Panc1 (cell line): ENCODE measurements at regions not wholly inside any gene's neighbourhood (a gene's known extent, or its start where the extent isn't known, plus 50 kb on each side); places are given as distances from the start of the nearest gene placed in this dataset.

ENCODE experiments used
- CTCF ChIP-seq: fragments of 450-650 bp; IDR thresholded peaks from 2 replicates; pipeline ENCODE4 v1.5.1; 2017; ENCODE audit warnings: mild to moderate bottlenecking
- POLR2AphosphoS5 ChIP-seq: IDR thresholded peaks from 2 replicates; pipeline ENCODE4 v1.6.1; 2012; ENCODE audit warnings: mild to moderate bottlenecking, low read depth, low read length, moderate library complexity
- REST ChIP-seq, 2 experiments: IDR thresholded peaks; 2 replicates each; pipeline ENCODE4 v1.6.1; 2011 to 2012; ENCODE audit warnings: low read depth in 2 of 2, control low read depth in 1 of 2, low read length in 1 of 2, mild to moderate bottlenecking in 1 of 2, moderate library complexity in 1 of 2; ENCODE audit not compliant: insufficient read depth in 1 of 2
- SIN3A ChIP-seq: IDR thresholded peaks from 2 replicates; pipeline ENCODE4 v1.6.1; 2012; ENCODE audit warnings: low read depth, mild to moderate bottlenecking, low read length, moderate library complexity, borderline replicate concordance; ENCODE audit not compliant: insufficient read depth

GRCh38 chr10:2079603-2080078, 342.3 kb upstream of the ADARB2 start:
- TF ChIP-seq CTCF: no peak
- TF ChIP-seq POLR2AphosphoS5: no peak
- TF ChIP-seq SIN3A: no peak
- TF ChIP-seq REST (IDR thresholded peaks at IDR 0.05; ENCODE audit: insufficient read depth in 1 of 2, low read depth in 2 of 2, low read length in 1 of 2): no peak
